NB4 (cell line): ENCODE measurements at regions not wholly inside any gene's neighbourhood (a gene's known extent, or its start where the extent isn't known, plus 50 kb on each side); places are given as distances from the start of the nearest gene placed in this dataset.

ENCODE experiments used
- CTCF ChIP-seq: IDR thresholded peaks from one replicate; pipeline ENCODE4 v1.5.1; 2012; ENCODE audit warnings: low read depth, low read length
- MAX ChIP-seq: IDR thresholded peaks from 2 replicates; pipeline ENCODE4 v1.6.1; 2011; ENCODE audit warnings: low read depth, low read length

GRCh38 chr4:14607001-14607400 lies 395.3 kb upstream of the CPEB2 start:
- TF ChIP-seq CTCF (no peak), MAX (no peak)
